ENCODE measurements at regions not wholly inside any gene's neighbourhood (a gene's known extent, or its start where the extent isn't known, plus 50 kb on each side); places are given as distances from the start of the nearest gene placed in this dataset.

- WGBS, 2 experiments (ENCODE audit: extremely low coverage in 2 of 2, insufficient read length in 1 of 2), result no CpG with 5 or more reads among the region's 1 CpG
- H3K56ac ChIP-seq (ENCODE audit: extremely low read depth, insufficient read depth, low read length), result no peak overlapping the region
- in situ Hi-C loops (cut with MboI; ENCODE audit: low sequenced_read_pairs), result no loop called here
Observed at GRCh38 chr5:106254784-106255183, 1416.0 kb downstream of the EFNA5 start.

More at GRCh38 chr5:106254784-106255183, 1416.0 kb downstream of the EFNA5 start:
- POLR2A ChIA-PET (ENCODE audit: unreplicated experiment), result no interaction called here
- Histone ChIP-seq H4K5ac (ENCODE audit: low read depth, low read length) (no peak overlapping the region), H3K9me3 (ENCODE audit: control insufficient read depth, insufficient read depth, low read length) (no peaks in the 10 kb centered on the region), H3K27me3 (ENCODE audit: control insufficient read depth, insufficient read depth, low read length) (no peaks in the 10 kb centered on the region), H4K20me1 (ENCODE audit: insufficient read depth, low read length) (no peaks in the 10 kb centered on the region), H2BK20ac (ENCODE audit: low read depth, low read length) (no peak overlapping the region), H3K9ac (ENCODE audit: low read depth, low read length) (no peak overlapping the region), H3K14ac (replicated peaks; ENCODE audit: low read depth, low read length) (no peak overlapping the region), H2BK120ac (ENCODE audit: low read depth, low read length) (no peak overlapping the region), H2AFZ (replicated peaks; ENCODE audit: low read length, poor library complexity) (no peak overlapping the region), H2AK9ac (replicated peaks; ENCODE audit: low read depth, low read length, poor library complexity) (no peak overlapping the region), H4K8ac (ENCODE audit: low read depth in 2 of 2, low read length in 2 of 2) (no peak overlapping the region), H2BK15ac (ENCODE audit: low read depth, low read length) (no peak overlapping the region), H3K9me1 (ENCODE audit: insufficient read depth, low read length) (no peaks in the 10 kb centered on the region), H3K36me3 (ENCODE audit: control insufficient read depth, insufficient read depth, low read length) (no peaks in the 10 kb centered on the region), H3K18ac (ENCODE audit: low read depth, low read length) (no peak overlapping the region), H3K79me1 (ENCODE audit: low read depth in 1 of 2, low read length in 2 of 2) (no peaks in the 10 kb centered on the region), H3K4me3 (ENCODE audit: insufficient read depth, low read depth, low read length) (no peak overlapping the region), H2AK5ac (ENCODE audit: low read depth, low read length) (no peak overlapping the region), H2BK5ac (ENCODE audit: low read depth, low read length, poor library complexity, severe bottlenecking) (no peak overlapping the region), H4K91ac (ENCODE audit: insufficient read depth, low read depth, low read length) (no peak overlapping the region), H3K4me1 (ENCODE audit: control insufficient read depth, insufficient read depth, low read length) (no peaks in the 10 kb centered on the region; the same call in 1 of the 2 replicates), H3K4me2 (ENCODE audit: low read depth, low read length) (no peak overlapping the region), H3K23ac (ENCODE audit: low read depth, low read length) (no peak overlapping the region), H3K27ac (ENCODE audit: insufficient read depth, low read length) (no peak overlapping the region), H3K4ac (ENCODE audit: low read depth, low read length) (no peak overlapping the region)
- no TSS peak for BruUV-seq (replicated peaks)
- DNase-seq (no peak), ATAC-seq (ENCODE audit: low read depth) (no peak)
- intact Hi-C loops (cut with micrococcal nuclease) (no loop called here), dilution Hi-C loops (cut with HindIII; ENCODE audit: low sequenced_read_pairs, unreplicated experiment) (no loop called here)
- TF ChIP-seq CEBPB (IDR thresholded peaks at IDR 0.05; ENCODE audit: low read depth, low read length) (no peak), CHD1 (IDR thresholded peaks at IDR 0.05; ENCODE audit: low read depth, low read length) (no peak), SMC3 (IDR thresholded peaks at IDR 0.05; ENCODE audit: low read depth, low read length) (no peak), USF2 (IDR thresholded peaks at IDR 0.05; ENCODE audit: low read depth, low read length) (no peak), POLR2A (IDR thresholded peaks at IDR 0.05; ENCODE audit: low read depth, low read length) (no peak), MAZ (IDR thresholded peaks at IDR 0.05; ENCODE audit: borderline replicate concordance, low read depth, low read length) (no peak), MAFK (IDR thresholded peaks at IDR 0.05; ENCODE audit: low read depth, low read length) (no peak), RCOR1 (IDR thresholded peaks at IDR 0.05; ENCODE audit: insufficient replicate concordance, low read length) (no peak), FOS (IDR thresholded peaks at IDR 0.05; ENCODE audit: low read depth, low read length) (no peak), ELK1 (IDR thresholded peaks at IDR 0.05; ENCODE audit: borderline replicate concordance, low read depth, low read length) (no peak), RFX5 (IDR thresholded peaks at IDR 0.05; ENCODE audit: low read depth, low read length) (no peak), BHLHE40 (IDR thresholded peaks at IDR 0.05; ENCODE audit: low read depth, low read length) (no peak), NFE2L2 (IDR thresholded peaks at IDR 0.05; ENCODE audit: low read depth, low read length) (no peak)
- CTCF ChIA-PET, result interaction anchor here (0.5 to 0.7 kb wide), 2 partner anchors 15 to 1232 kb away, joined by 3 read pairs; no protein-coding TSS in a partner anchor

Measured in IMR-90 (cell line).